GM12872 (cell line): ENCODE measurements at regions not wholly inside any gene's neighbourhood (a gene's known extent, or its start where the extent isn't known, plus 50 kb on each side); places are given as distances from the start of the nearest gene placed in this dataset.

Experiments used
- TF ChIP-seq, protein P1 (sequence below): IDR thresholded peaks from 3 replicates; pipeline ENCODE4 v1.5.1; 2011; ENCODE audit warnings: low read depth, mild to moderate bottlenecking, low read length, moderate library complexity; ENCODE audit not compliant: insufficient read depth

DNA sequence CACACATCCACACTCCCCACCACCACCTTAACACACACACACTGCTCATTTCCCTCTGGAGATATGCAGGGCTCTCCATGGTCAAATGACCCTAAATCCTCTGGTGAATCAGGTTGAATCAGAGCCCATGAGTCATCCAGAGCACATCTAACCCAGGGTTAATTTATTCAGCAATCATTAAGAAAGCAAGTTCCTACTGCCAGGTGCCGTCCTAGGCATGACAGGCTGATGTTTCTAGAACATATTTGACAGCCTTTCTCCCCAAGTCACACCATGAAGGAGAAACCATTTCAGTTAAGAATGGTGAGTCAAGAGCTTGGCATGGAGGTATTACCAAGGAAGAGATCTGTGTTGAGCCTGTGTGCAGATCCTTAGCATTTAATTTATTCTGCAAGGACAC is 194.3 kb upstream of the CAMK1G start:
- TF ChIP-seq, protein P1, sequence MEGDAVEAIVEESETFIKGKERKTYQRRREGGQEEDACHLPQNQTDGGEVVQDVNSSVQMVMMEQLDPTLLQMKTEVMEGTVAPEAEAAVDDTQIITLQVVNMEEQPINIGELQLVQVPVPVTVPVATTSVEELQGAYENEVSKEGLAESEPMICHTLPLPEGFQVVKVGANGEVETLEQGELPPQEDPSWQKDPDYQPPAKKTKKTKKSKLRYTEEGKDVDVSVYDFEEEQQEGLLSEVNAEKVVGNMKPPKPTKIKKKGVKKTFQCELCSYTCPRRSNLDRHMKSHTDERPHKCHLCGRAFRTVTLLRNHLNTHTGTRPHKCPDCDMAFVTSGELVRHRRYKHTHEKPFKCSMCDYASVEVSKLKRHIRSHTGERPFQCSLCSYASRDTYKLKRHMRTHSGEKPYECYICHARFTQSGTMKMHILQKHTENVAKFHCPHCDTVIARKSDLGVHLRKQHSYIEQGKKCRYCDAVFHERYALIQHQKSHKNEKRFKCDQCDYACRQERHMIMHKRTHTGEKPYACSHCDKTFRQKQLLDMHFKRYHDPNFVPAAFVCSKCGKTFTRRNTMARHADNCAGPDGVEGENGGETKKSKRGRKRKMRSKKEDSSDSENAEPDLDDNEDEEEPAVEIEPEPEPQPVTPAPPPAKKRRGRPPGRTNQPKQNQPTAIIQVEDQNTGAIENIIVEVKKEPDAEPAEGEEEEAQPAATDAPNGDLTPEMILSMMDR: no peak

GRCh38 chr1:209389975-209390374 is 193.5 kb upstream of the CAMK1G start:
- TF ChIP-seq, protein P1: no peak

GRCh38 chr1:209390764-209391163 is 192.8 kb upstream of the CAMK1G start:
- TF ChIP-seq, protein P1: no peak

- TF ChIP-seq, protein P1: no peak
These were observed 191.7 kb upstream of the CAMK1G start for GRCh38 chr1:209391792-209392191.

DNA sequence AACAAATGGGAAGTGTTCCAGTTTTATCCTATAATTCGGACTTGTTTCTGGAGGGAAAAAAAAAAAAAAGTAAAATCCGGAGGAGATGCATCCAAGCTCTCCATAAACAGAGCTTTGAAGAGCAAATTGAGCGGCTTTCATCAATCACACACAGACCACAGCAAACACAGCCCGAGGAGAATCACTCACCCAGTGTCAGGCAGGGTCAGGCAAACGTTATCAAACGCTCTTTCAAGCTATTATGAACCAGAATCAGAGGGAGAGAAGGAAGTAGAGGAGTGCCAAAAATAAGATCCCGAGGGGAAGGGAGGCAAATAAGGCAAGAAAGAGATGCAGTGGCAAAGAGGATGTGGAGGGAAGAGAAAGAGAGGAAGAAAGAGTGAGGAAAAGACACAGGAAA is 188.3 kb upstream of the CAMK1G start:
- TF ChIP-seq, protein P1: no peak

GRCh38 chr1:209397371-209397770 is 186.1 kb upstream of the CAMK1G start:
- TF ChIP-seq, protein P1: no peak

- TF ChIP-seq, protein P1: no peak
These were observed 185.6 kb upstream of the CAMK1G start for GRCh38 chr1:209397910-209398309.

DNA sequence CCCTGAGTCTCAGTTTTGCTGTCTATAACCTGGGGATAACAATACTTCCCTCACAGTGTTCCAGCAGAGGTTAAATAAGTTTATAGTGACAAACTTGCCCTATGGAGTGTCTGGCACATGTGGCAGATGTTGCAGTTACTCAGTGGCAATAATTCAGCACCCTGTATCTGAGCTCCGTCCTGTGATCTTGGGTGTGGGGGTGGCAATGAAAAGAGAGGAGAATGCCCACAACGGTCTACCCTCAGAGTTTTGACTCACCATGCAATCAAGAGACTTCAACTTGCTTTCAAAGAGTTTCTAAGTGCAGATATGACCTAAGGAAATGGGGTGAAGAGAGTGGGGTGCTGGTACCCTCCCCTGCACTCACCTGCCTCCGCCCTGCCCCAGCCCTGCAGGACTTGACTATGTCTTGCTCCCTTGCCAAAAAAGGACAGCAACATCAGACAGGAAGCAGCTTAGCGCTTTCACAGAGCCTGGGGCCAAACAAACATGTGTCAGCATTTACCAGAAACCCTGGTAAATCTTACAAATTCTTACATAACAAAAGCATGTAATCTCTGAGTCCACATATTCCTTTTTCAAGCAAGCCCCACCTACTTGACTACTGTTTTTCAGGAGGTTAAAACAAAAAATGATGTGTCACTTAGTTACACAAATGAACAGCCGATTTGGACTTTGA is 185.1 kb upstream of the CAMK1G start:
- TF ChIP-seq, protein P1: no peak
